K562 (cell line): ENCODE measurements at regions not wholly inside any gene's neighbourhood (a gene's known extent, or its start where the extent isn't known, plus 50 kb on each side); places are given as distances from the start of the nearest gene placed in this dataset.

Experiments used
- CHCHD3 ChIP-seq: fragments of 250-450 bp; sonication (Bioruptor Pico); IDR thresholded peaks from 2 replicates; pipeline ENCODE4 v2.1.2; 2022; ENCODE audit warnings: mild to moderate bottlenecking
- KAT7 ChIP-seq: sonication (generic); formaldehyde crosslinking; IDR thresholded peaks from 2 replicates; pipeline ENCODE4 v1.8.0; 2022; ENCODE audit warnings: missing genetic modification reagents, mild to moderate bottlenecking, borderline replicate concordance
- MGA ChIP-seq: fragments of 450-650 bp; IDR thresholded peaks from 2 replicates; pipeline ENCODE4 v1.6.1; 2016; ENCODE audit warnings: mild to moderate bottlenecking, moderate library complexity
- TSHZ1 ChIP-seq: fragments of 250-450 bp; sonication (Bioruptor Pico); IDR thresholded peaks from 2 replicates; pipeline ENCODE4 v1.4.0; 2020; ENCODE audit warnings: mild to moderate bottlenecking, moderate library complexity
- UBTF ChIP-seq, 2 experiments: IDR thresholded peaks; 2 replicates each; pipeline ENCODE4 v1.6.1; 2012; ENCODE audit warnings: improper control_type of control experiment in 2 of 2, low read depth in 2 of 2, low read length in 2 of 2, borderline replicate concordance in 1 of 2

DNA sequence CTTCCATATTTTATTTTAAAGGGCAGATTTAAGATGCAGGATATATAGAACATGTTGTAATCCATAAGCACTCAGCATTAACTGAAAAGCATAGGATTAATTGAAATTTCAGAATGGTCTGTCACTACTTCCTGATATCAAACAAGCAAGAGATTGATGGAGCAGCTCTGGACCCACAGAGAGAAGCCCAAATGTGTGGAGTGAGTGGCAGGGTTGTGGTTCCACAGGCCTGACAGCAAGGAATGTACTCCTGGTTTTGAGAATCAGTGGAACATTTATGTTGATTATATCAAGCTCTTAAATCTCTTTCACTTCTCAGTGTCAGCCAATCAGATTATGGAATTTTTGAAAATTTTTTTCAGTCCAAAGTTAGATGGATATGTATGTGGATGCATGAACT is 267.6 kb upstream of the PRICKLE1 start (continued):
- no peak for TF ChIP-seq MGA
- TF ChIP-seq KAT7: no peak
- TF ChIP-seq UBTF (IDR thresholded peaks at IDR 0.05; ENCODE audit: borderline replicate concordance in 1 of 2, low read depth in 2 of 2, low read length in 2 of 2): no peak
- no peak for TF ChIP-seq TSHZ1 (CRISPR knock-in tag)
- no peak for TF ChIP-seq CHCHD3
